ENCODE measurements at regions not wholly inside any gene's neighbourhood (a gene's known extent, or its start where the extent isn't known, plus 50 kb on each side); places are given as distances from the start of the nearest gene placed in this dataset.
"Not testable (repeated sequence)": the region's sequence is repeated elsewhere in the genome, so short reads cannot be mapped to it uniquely, and the experiment has no call there.

- no peak for DNase-seq (ENCODE audit: low read depth in 1 of 2, low spot score in 1 of 2)
Observed at GRCh38 chr10:119996944-119997343, 104.4 kb downstream of the SEC23IP start.

- DNase-seq (ENCODE audit: low read depth in 1 of 2, low spot score in 1 of 2), result no peak
Observed at GRCh38 chr10:119997429-119997828, 104.9 kb downstream of the SEC23IP start.

GRCh38 chr10:120002785-120003184, 110.3 kb downstream of the SEC23IP start:
- DNase-seq (ENCODE audit: low read depth in 1 of 2, low spot score in 1 of 2), result no peak

GRCh38 chr10:120005207-120006201, 113.0 kb downstream of the SEC23IP start:
- DNase-seq (ENCODE audit: low read depth in 1 of 2, low spot score in 1 of 2), result no peak

- no peak for DNase-seq (ENCODE audit: low read depth in 1 of 2, low spot score in 1 of 2)
Observed at GRCh38 chr10:120007261-120007660, 114.7 kb downstream of the SEC23IP start.

- no peak for DNase-seq (ENCODE audit: low read depth in 1 of 2, low spot score in 1 of 2)
Observed at GRCh38 chr10:120011359-120012130, 119.0 kb downstream of the SEC23IP start.

- no peak for DNase-seq (ENCODE audit: low read depth in 1 of 2, low spot score in 1 of 2)
Observed at GRCh38 chr10:120012131-120012400, 119.5 kb downstream of the SEC23IP start.

- DNase-seq (ENCODE audit: low read depth in 1 of 2, low spot score in 1 of 2), result no peak
Observed at GRCh38 chr10:120012566-120012965, 120.0 kb downstream of the SEC23IP start.

- no peak for DNase-seq (ENCODE audit: low read depth in 1 of 2, low spot score in 1 of 2)
Observed at GRCh38 chr10:120014031-120014430, 121.5 kb downstream of the SEC23IP start.

GRCh38 chr10:120015064-120015463, 122.5 kb downstream of the SEC23IP start:
- DNase-seq (ENCODE audit: low read depth in 1 of 2, low spot score in 1 of 2), result no peak

GRCh38 chr10:120016906-120017305, 124.4 kb downstream of the SEC23IP start:
- DNase-seq (ENCODE audit: low read depth in 1 of 2, low spot score in 1 of 2), result no peak

GRCh38 chr10:120017733-120018417, 125.3 kb downstream of the SEC23IP start:
- no peak for DNase-seq (ENCODE audit: low read depth in 1 of 2, low spot score in 1 of 2)

- DNase-seq (ENCODE audit: low read depth in 1 of 2, low spot score in 1 of 2), result no peak
Observed at GRCh38 chr10:120018695-120019094, 126.2 kb downstream of the SEC23IP start.

GRCh38 chr10:120019568-120019967, 127.0 kb downstream of the SEC23IP start:
- DNase-seq (ENCODE audit: low read depth in 1 of 2, low spot score in 1 of 2), result no peak

GRCh38 chr10:120022357-120022756, 129.8 kb downstream of the SEC23IP start:
- no peak for DNase-seq (ENCODE audit: low read depth in 1 of 2, low spot score in 1 of 2)

- DNase-seq (ENCODE audit: low read depth in 1 of 2, low spot score in 1 of 2), result no peak
Observed at GRCh38 chr10:120034236-120034635, 141.7 kb downstream of the SEC23IP start.

GRCh38 chr10:120039046-120039445, 146.5 kb downstream of the SEC23IP start:
- DNase-seq (ENCODE audit: low read depth in 1 of 2, low spot score in 1 of 2), result no peak

GRCh38 chr10:120039826-120040225, 147.3 kb downstream of the SEC23IP start:
- DNase-seq (ENCODE audit: low read depth in 1 of 2, low spot score in 1 of 2), result no peak

- DNase-seq (ENCODE audit: low read depth in 1 of 2, low spot score in 1 of 2), result no peak
Observed at GRCh38 chr10:120041807-120042559, 149.5 kb downstream of the SEC23IP start.

GRCh38 chr10:120042705-120043104, 150.2 kb downstream of the SEC23IP start:
- no peak for DNase-seq (ENCODE audit: low read depth in 1 of 2, low spot score in 1 of 2)

GRCh38 chr10:120047373-120047772, 154.8 kb downstream of the SEC23IP start:
- not testable (repeated sequence) for DNase-seq (ENCODE audit: low read depth in 1 of 2, low spot score in 1 of 2)

All from stimulated activated CD4-positive, alpha-beta T cell treated with anti-CD3 and anti-CD28 coated beads, Interleukin-15, amount 100 ng/mL, for 1 hour (primary cell).